ENCODE measurements at regions not wholly inside any gene's neighbourhood (a gene's known extent, or its start where the extent isn't known, plus 50 kb on each side); places are given as distances from the start of the nearest gene placed in this dataset.

GRCh38 chrX:7220121-7220520, 72.2 kb upstream of the PUDP start:
- no peaks in the 10 kb centered on the region for H3K4me1 ChIP-seq (ENCODE audit: insufficient read depth, insufficient read length)
- no peak overlapping the region for H3K4me3 ChIP-seq (ENCODE audit: insufficient read length, low read depth)
- no peak for TF ChIP-seq ZNF274 (IDR thresholded peaks at IDR 0.05; ENCODE audit: low read depth, low read length)
- no peak for TF ChIP-seq YY1 (IDR thresholded peaks at IDR 0.05; ENCODE audit: insufficient read depth, insufficient read length)
- no peak for TF ChIP-seq SUZ12 (IDR thresholded peaks at IDR 0.05; ENCODE audit: extremely low read depth, insufficient read depth, insufficient read length)
- no peaks in the 10 kb centered on the region for H3K9me3 ChIP-seq (ENCODE audit: insufficient read depth, low read length)
- DNase-seq (ENCODE audit: low read depth, low spot score): no peak
- H3K9ac ChIP-seq (ENCODE audit: insufficient read length, low read depth): no peak overlapping the region
- H3K27me3 ChIP-seq (ENCODE audit: insufficient read depth, insufficient read length): no peaks in the 10 kb centered on the region
- H3K36me3 ChIP-seq (ENCODE audit: insufficient read depth, insufficient read length, low read length): no peaks in the 10 kb centered on the region

GRCh38 chrX:7219153-7219705, 71.3 kb upstream of the PUDP start:
- Histone ChIP-seq H3K4me1 (ENCODE audit: insufficient read depth, insufficient read length) (no peaks in the 10 kb centered on the region), H3K9ac (ENCODE audit: insufficient read length, low read depth) (no peak overlapping the region)
- no peak for DNase-seq (ENCODE audit: low read depth, low spot score)

GRCh38 chrX:7218321-7219152, 70.6 kb upstream of the PUDP start:
- no peaks in the 10 kb centered on the region for H3K36me3 ChIP-seq (ENCODE audit: insufficient read depth, insufficient read length, low read length)
- H3K9me3 ChIP-seq (ENCODE audit: insufficient read depth, low read length): no peaks in the 10 kb centered on the region
- no peaks in the 10 kb centered on the region for H3K4me1 ChIP-seq (ENCODE audit: insufficient read depth, insufficient read length)
- no peak for TF ChIP-seq ZNF274 (IDR thresholded peaks at IDR 0.05; ENCODE audit: low read depth, low read length)
- TF ChIP-seq YY1 (IDR thresholded peaks at IDR 0.05; ENCODE audit: insufficient read depth, insufficient read length): no peak
- no peak for TF ChIP-seq SUZ12 (IDR thresholded peaks at IDR 0.05; ENCODE audit: extremely low read depth, insufficient read depth, insufficient read length)
- no peak for DNase-seq (ENCODE audit: low read depth, low spot score)
- no peak overlapping the region for H3K9ac ChIP-seq (ENCODE audit: insufficient read length, low read depth)
- no peaks in the 10 kb centered on the region for H3K27me3 ChIP-seq (ENCODE audit: insufficient read depth, insufficient read length)
- H3K4me3 ChIP-seq (ENCODE audit: insufficient read length, low read depth): no peak overlapping the region

More at GRCh38 chrX:7219153-7219705, 71.3 kb upstream of the PUDP start:
- H3K27me3 ChIP-seq (ENCODE audit: insufficient read depth, insufficient read length): no peaks in the 10 kb centered on the region
- no peak overlapping the region for H3K4me3 ChIP-seq (ENCODE audit: insufficient read length, low read depth)
- H3K36me3 ChIP-seq (ENCODE audit: insufficient read depth, insufficient read length, low read length): no peaks in the 10 kb centered on the region
- no peak for TF ChIP-seq ZNF274 (IDR thresholded peaks at IDR 0.05; ENCODE audit: low read depth, low read length)
- TF ChIP-seq SUZ12 (IDR thresholded peaks at IDR 0.05; ENCODE audit: extremely low read depth, insufficient read depth, insufficient read length): no peak
- TF ChIP-seq YY1 (IDR thresholded peaks at IDR 0.05; ENCODE audit: insufficient read depth, insufficient read length): no peak
- no peaks in the 10 kb centered on the region for H3K9me3 ChIP-seq (ENCODE audit: insufficient read depth, low read length)

DNA sequence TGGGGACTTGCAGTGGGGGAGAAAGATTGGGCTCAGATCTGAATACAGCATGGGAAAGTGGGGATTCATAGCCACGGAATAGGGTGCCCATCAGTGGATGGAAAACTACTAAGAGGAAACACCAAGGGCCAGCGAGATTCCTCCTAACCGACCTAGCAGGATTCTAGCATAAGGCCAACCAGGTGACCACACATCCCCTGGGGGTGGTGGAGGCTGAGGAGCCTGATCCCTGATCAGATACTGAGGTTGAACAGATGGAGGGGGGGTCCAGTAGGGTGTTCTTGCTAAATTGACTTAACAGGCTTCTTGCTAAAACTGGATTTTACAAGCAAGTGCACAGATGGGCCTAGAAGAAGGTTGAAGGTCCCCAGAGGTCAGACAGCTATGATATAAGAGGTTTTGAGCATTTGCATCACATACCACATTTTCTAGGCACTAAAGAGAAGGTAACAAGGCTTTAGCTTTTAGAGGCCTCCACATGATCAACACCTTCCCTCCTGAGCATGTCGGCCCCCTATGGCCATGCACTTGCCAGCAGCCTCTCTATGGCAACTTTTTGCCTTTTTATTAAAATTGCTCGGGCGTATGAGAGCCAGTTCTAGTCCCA, 69.1 kb upstream of the PUDP start:
- Histone ChIP-seq H3K36me3 (ENCODE audit: insufficient read depth, insufficient read length, low read length) (no peaks in the 10 kb centered on the region), H3K4me3 (ENCODE audit: insufficient read length, low read depth) (no peak overlapping the region), H3K27me3 (ENCODE audit: insufficient read depth, insufficient read length) (no peaks in the 10 kb centered on the region), H3K9me3 (ENCODE audit: insufficient read depth, low read length) (no peaks in the 10 kb centered on the region), H3K9ac (ENCODE audit: insufficient read length, low read depth) (no peak overlapping the region), H3K4me1 (ENCODE audit: insufficient read depth, insufficient read length) (no peaks in the 10 kb centered on the region)
- no peak for DNase-seq (ENCODE audit: low read depth, low spot score)
- TF ChIP-seq YY1 (IDR thresholded peaks at IDR 0.05; ENCODE audit: insufficient read depth, insufficient read length): no peak
- TF ChIP-seq SUZ12 (IDR thresholded peaks at IDR 0.05; ENCODE audit: extremely low read depth, insufficient read depth, insufficient read length): no peak
- TF ChIP-seq ZNF274 (IDR thresholded peaks at IDR 0.05; ENCODE audit: low read depth, low read length): no peak

DNA sequence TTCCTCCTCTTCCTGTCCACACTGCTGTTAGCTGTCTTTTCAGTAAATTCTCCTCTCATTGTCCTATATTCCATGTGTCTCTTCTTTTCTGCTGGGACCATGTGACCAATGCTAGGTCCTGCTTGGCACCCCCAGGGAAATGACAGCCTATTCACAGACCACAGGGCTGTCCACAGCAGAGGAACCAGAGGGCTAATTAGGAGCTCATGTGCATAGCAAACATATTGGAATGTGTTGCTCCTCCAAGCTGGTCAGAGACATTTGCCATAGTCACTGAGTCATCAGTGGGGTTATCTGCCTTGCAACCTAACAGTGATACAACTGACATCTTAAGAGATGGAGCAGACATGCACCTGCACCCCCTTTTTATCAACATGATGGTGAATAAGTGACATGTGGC, 67.9 kb upstream of the PUDP start:
- no peaks in the 10 kb centered on the region for H3K36me3 ChIP-seq (ENCODE audit: insufficient read depth, insufficient read length, low read length)
- H3K9me3 ChIP-seq (ENCODE audit: insufficient read depth, low read length): no peaks in the 10 kb centered on the region
- no peak for TF ChIP-seq SUZ12 (IDR thresholded peaks at IDR 0.05; ENCODE audit: extremely low read depth, insufficient read depth, insufficient read length)
- no peak for TF ChIP-seq ZNF274 (IDR thresholded peaks at IDR 0.05; ENCODE audit: low read depth, low read length)
- no peak for TF ChIP-seq YY1 (IDR thresholded peaks at IDR 0.05; ENCODE audit: insufficient read depth, insufficient read length)
- no peak overlapping the region for H3K4me3 ChIP-seq (ENCODE audit: insufficient read length, low read depth)
- no peak overlapping the region for H3K9ac ChIP-seq (ENCODE audit: insufficient read length, low read depth)
- H3K27me3 ChIP-seq (ENCODE audit: insufficient read depth, insufficient read length): no peaks in the 10 kb centered on the region
- no peaks in the 10 kb centered on the region for H3K4me1 ChIP-seq (ENCODE audit: insufficient read depth, insufficient read length)
- DNase-seq (ENCODE audit: low read depth, low spot score): no peak

DNA sequence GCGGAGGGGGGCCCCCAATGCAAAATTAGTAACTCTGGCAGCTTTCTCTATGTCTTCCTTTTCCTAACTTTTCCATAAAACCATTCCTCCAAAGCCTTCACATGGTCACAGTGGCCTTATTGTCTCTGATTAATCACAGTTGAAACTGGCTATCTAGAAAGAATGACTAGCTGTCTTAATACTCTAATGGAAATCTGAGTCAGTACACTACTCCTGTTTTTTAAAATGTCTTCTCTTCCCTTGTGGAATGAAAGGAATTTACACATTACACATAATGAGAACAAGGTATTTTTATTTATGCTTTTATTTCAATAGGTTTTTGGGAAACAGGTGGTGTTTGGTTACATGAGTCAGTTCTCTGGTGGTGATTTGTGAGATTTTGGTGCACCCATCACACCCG, 66.3 kb upstream of the PUDP start:
- Histone ChIP-seq H3K27me3 (ENCODE audit: insufficient read depth, insufficient read length) (no peaks in the 10 kb centered on the region), H3K9me3 (ENCODE audit: insufficient read depth, low read length) (no peaks in the 10 kb centered on the region), H3K36me3 (ENCODE audit: insufficient read depth, insufficient read length, low read length) (no peaks in the 10 kb centered on the region), H3K4me3 (ENCODE audit: insufficient read length, low read depth) (no peak overlapping the region), H3K9ac (ENCODE audit: insufficient read length, low read depth) (no peak overlapping the region), H3K4me1 (ENCODE audit: insufficient read depth, insufficient read length) (no peaks in the 10 kb centered on the region)
- no peak for DNase-seq (ENCODE audit: low read depth, low spot score)
- TF ChIP-seq SUZ12 (IDR thresholded peaks at IDR 0.05; ENCODE audit: extremely low read depth, insufficient read depth, insufficient read length) (no peak), ZNF274 (IDR thresholded peaks at IDR 0.05; ENCODE audit: low read depth, low read length) (no peak), YY1 (IDR thresholded peaks at IDR 0.05; ENCODE audit: insufficient read depth, insufficient read length) (no peak)

GRCh38 chrX:7205037-7205577, 57.2 kb upstream of the PUDP start:
- no peaks in the 10 kb centered on the region for H3K36me3 ChIP-seq (ENCODE audit: insufficient read depth, insufficient read length, low read length)
- H3K27me3 ChIP-seq (ENCODE audit: insufficient read depth, insufficient read length): no peaks in the 10 kb centered on the region
- H3K4me1 ChIP-seq (ENCODE audit: insufficient read depth, insufficient read length): no peaks in the 10 kb centered on the region
- H3K9me3 ChIP-seq (ENCODE audit: insufficient read depth, low read length): no peaks in the 10 kb centered on the region
- no peak overlapping the region for H3K9ac ChIP-seq (ENCODE audit: insufficient read length, low read depth)
- H3K4me3 ChIP-seq (ENCODE audit: insufficient read length, low read depth): no peak overlapping the region
- DNase-seq (ENCODE audit: low read depth, low spot score): no peak
- TF ChIP-seq YY1 (IDR thresholded peaks at IDR 0.05; ENCODE audit: insufficient read depth, insufficient read length) (no peak), ZNF274 (IDR thresholded peaks at IDR 0.05; ENCODE audit: low read depth, low read length) (no peak), SUZ12 (IDR thresholded peaks at IDR 0.05; ENCODE audit: extremely low read depth, insufficient read depth, insufficient read length) (no peak)
